ENCODE measurements at regions not wholly inside any gene's neighbourhood (a gene's known extent, or its start where the extent isn't known, plus 50 kb on each side); places are given as distances from the start of the nearest gene placed in this dataset.

DNA sequence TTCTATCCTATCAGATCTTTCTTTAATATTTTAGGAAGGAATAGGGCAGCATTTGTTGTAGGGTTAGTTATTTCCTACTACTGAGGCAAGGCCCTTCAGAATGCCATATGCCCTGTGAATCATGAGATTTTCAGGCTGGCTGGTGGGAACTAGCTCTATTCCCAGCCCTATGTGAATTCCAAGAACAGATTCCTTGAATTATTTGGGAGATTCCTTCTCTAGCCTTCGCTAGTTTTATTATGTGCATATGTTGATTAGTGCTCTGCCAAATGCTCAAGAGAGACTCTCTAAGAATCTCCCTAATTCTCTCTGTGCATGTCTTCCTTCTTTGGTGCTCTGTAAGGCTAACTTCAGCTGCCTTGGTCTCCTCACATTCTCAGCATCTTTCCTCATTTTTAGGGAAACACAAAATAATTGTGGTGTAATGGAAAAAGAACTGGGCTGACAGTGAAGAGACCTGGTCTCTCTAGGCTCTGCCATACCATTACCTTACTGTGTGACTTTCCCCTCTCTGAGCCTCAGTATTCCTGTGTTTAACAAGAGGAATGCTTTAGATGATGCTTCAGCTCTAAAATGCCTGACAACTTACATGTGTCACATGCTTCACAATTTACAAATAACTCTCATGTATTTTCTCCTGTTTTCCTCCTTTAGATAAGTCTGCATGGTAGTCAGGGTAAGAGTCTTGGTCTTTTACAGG lies 79.7 kb downstream of the VMA21 start:
- no peak for DNase-seq (ENCODE audit: low spot score)

DNA sequence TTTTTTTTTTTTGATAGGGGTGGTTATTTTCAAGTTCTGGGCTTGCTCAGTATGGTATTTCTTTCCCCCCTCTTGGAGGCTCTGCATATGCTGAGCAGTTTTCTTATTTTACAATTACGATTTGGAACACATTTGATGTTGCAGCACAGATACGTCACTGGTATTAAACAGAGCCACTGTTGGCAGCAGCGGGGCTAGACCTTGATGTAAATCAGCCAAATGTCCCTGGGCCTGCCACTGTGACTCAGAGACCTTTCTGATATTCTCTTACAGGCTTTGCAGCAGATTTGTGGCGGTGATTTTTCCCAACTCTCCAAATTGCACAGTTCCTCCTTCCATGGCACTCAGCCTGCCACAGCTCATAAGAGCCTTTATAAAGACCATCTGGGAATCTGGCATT lies 81.1 kb downstream of the VMA21 start:
- DNase-seq (ENCODE audit: low spot score), result no peak

DNA sequence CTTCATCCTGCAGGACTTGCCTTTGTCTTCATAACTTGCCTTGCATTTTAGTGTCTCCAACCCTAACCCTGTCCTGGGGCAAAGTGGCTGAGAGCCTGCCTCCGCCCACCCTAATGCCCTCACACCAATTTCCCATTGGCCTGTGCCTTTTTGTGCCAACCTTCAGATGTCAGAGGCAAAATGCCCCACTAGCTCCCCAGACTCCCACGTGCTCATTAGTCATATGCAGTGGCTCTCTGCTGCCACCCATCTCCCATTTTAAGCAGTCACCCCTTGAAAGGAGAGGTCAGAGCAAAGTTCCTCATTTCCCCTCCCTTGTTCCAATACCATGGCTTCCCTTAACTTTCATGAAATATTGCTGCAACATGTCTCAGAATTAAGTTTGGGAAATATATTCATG lies 74.8 kb upstream of the PASD1 start:
- peak; percentile 3 for DNase-seq (ENCODE audit: low spot score)

DNA sequence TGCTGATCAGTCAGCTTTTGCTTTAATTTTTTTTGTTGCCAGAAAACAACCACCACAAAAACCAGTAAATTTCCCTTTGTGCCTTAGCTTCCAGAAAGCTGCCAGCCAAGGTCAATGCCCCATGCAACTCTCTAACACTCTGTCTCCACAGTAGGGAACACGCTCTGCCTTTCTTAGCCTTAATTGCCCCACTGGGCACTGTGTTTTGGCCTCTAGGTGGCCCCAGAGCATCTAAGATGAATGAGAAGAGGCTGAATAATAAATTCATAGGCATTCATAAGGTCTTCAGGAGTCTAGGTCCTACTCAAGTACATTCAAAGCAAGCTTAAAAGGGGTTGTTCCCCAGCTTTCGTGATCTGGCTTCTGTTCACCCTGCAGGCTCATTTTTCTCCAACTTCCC lies 57.7 kb upstream of the PASD1 start:
- peak; percentile 4 for DNase-seq (ENCODE audit: low spot score)

DNA sequence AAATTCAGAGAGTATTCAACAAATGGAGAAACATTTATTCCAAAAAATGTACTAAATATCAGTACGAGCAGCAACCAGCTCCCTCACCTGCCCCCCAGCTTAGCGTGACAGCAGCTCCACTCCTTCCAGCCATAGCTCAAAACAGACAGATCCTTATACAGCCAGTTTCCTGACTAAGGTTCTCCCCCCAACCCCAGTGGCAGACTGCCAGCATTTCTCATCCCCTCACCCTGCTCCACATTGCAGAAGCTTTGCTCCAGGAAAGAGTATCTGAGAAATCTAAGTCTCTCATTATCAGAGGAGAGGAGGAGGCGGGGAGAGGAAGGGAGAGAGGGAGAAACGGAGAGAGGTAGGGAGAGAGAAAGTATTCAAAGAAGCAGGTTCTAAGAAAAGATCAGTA lies 53.3 kb upstream of the PASD1 start:
- no peak for DNase-seq (ENCODE audit: low spot score)

DNA sequence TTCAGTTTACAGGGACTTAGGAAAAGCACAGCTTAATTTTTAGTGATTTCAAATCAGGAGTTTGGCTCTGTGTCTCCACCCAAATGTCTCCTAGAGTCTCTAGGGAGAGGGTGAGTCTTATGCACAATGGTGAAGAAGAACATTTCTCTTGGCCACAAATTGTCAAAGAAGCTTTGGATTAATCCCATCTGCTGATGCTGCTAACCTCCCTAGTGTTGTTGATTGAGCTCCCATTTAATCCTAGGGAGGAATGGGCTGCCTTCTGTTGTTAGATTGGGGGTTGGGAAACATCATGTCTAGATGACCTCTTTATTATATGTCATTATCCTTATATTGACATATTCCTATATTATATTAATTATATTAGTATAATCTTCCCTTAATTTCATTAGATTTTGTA lies 50.0 kb upstream of the PASD1 start:
- no peak for DNase-seq (ENCODE audit: low spot score)
